ELR (cell line): ENCODE measurements at regions not wholly inside any gene's neighbourhood (a gene's known extent, or its start where the extent isn't known, plus 50 kb on each side); places are given as distances from the start of the nearest gene placed in this dataset.
"Not testable (repeated sequence)": the region's sequence is repeated elsewhere in the genome, so short reads cannot be mapped to it uniquely, and the experiment has no call there.

Experiments
- DNase-seq: peaks from one replicate; pipeline ENCODE4 v3.0.0-alpha.2; 2015; ENCODE audit warnings: low read depth

GRCh38 chr22:26927821-26928220, 270.4 kb downstream of the MIAT start:
- no peak for DNase-seq

- no peak for DNase-seq
These were observed 274.1 kb downstream of the MIAT start for GRCh38 chr22:26931471-26931870.

GRCh38 chr22:26933105-26933590, 275.8 kb downstream of the MIAT start:
- no peak for DNase-seq

- no peak for DNase-seq
These were observed 279.8 kb downstream of the MIAT start for GRCh38 chr22:26937213-26937612.

DNA sequence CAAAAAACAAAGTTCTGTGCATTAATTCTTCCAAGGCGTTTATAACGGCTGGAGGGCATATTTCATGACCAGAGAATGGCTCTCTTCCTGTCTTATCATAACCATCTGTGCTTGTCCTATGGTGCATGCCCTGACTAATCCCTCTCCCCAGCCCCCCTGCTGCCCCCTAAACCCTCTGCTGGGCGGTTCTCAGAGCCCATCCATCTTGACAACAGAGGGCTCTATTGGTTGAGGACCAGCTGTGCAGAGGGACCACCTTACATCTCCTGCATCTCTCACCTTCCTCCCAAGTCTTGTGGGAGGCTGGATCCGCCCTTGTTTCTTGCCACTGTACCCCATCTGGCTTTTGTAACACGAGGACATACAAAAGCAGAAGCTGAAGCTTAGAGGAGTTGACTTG, 282.1 kb downstream of the MIAT start:
- no peak for DNase-seq

DNA sequence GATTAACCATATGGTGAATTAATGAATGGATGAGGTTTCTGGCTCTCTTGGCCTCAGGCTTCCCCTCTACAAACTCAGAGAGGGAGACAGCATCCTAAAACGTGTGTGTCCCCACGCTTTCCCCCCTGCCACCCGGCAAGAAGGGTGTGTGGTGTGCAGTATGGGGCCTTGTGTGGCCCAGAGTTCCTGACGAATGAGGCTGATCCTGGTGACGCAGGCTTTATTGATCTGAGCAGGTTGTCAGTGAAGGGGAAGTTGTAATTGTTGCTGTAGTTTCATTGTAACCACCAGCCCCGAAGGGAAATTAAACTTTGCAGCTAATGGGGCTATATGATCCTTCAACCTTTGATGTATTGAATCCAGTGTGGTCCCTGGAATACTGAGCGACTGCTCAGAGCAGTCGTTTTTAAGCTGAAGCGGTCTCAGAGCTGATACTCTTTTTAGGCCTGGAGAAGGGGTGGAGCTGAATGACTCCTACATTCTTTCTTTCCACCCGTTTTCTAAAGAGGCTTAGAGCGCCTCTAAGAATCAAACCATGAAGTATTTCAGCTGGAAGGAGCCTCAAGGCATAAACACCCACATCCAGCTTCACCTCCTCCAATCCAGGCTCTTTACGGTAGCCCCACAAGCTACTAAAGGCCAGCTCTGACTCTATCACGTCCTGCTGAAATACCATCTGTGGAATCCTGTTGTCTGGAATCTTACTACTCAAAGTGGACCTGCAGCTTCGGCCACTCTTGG, 284.7 kb downstream of the MIAT start:
- DNase-seq, result no peak

GRCh38 chr22:26942637-26942957, 285.2 kb downstream of the MIAT start:
- DNase-seq, result no peak

GRCh38 chr22:26945565-26945964, 288.2 kb downstream of the MIAT start:
- no peak for DNase-seq

GRCh38 chr22:26949193-26949592, 291.8 kb downstream of the MIAT start:
- DNase-seq, result peak; percentile 1

- not testable (repeated sequence) for DNase-seq
These were observed 293.8 kb downstream of the MIAT start for GRCh38 chr22:26951139-26951538.

- DNase-seq, result no peak
These were observed 294.6 kb downstream of the MIAT start for GRCh38 chr22:26952004-26952403.

DNA sequence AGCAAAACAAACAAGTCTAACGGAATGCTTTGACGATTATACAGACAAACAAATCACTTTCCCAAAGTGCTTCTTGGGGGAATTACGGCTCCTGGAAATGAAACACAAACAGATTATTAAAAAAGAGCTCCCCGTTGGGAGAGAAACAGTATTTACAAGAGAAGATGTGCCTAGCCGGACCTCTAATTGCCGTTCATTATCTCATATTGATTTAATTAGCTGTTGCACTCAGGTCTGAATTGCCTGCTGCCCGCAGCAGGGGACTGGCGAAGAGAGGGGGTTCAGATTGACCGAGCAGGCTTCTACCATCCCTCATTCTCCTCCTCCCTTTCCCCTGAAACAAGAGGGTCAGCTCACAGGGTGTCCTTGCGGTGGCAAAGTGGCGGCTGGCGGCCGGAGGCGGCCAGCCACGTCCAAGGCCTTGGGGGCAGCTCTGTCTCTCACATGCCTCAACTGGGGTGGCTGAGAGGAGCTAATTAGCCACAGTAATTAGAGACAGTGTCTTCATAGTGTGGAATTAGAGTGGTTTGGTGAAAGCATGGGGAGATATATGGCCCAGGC, 295.1 kb downstream of the MIAT start:
- DNase-seq, result no peak

GRCh38 chr22:26953012-26953883, 295.9 kb downstream of the MIAT start:
- no peak for DNase-seq

GRCh38 chr22:26956371-26956770, 299.0 kb downstream of the MIAT start:
- no peak for DNase-seq

GRCh38 chr22:26957176-26957575, 299.8 kb downstream of the MIAT start:
- DNase-seq, result no peak

DNA sequence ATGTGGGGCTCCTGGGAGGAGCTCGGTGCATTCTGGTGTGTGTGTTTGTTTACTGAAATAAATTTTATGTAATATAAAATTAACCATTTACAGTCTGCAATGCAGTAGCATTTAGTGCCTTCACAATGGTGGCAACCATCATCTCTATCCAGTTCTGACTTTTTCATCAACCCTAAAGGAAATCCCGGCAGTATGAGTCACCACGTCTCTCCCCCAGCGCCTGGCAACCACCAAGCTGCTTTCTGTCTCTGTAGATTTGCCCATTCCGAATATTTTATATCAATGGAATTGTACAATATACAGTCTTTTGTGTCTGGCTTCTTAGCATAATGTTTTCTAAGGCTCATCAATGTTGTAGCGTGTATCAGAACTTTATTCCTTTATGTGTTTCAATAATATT, 300.5 kb downstream of the MIAT start:
- DNase-seq, result no peak

GRCh38 chr22:26958378-26958777, 301.0 kb downstream of the MIAT start:
- DNase-seq, result no peak

DNA sequence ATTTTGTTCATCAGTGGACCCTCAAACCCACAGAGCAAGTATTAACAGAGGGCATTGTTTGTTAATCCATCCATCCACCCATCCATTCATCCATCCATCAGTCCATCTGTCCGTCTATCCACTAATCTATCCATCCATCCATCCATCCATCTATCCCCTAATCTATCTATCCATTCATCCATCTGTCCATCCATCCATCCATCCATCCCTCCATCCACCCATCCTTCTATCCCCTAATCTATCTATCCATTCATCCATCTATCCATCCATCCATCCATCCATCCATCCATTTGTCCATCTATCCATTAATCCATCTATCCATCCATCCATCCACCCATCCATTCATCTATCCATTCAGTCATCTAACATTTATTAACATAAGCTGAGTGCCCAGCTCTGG, 307.3 kb downstream of the MIAT start:
- DNase-seq, result no peak

DNA sequence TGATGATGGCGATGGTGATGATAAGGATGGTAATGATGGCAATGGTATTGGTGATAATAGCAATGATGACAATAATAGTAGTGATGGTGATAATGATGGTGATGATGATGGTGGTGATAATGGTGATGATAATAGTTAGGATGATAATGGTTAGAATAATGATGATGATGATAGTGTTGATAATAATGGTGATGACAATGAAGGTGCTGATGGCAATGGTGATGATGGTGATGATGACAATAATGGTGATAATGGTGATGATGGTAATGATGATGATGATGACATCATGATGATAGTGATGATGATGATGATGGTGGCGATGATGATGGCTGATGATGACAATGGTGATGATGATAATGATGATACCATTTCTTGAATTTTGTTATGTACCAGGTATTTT, 309.9 kb downstream of the MIAT start:
- no peak for DNase-seq

- DNase-seq, result no peak
These were observed 311.6 kb downstream of the MIAT start for GRCh38 chr22:26968859-26969523.

GRCh38 chr22:26970809-26971394, 313.5 kb downstream of the MIAT start:
- no peak for DNase-seq

DNA sequence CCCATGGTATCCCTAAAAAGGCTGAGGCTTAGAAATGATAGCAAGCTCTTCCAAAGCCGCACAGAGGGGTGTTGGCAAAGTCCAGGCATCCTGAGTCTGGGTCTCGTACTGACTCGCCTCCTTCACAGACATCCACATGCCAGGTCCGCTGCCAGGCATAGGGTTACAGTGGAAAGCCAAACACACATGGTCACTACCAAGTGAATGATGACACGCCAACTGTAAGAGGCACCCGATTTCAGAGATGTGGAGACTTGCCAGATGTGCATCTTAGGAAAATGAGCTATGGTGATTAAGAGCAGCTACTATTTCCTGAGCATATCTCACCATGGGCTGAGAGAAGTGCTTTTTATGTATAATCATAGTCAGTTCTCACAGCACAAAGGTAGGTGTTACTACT, 314.9 kb downstream of the MIAT start:
- no peak for DNase-seq
